ENCODE measurements at regions not wholly inside any gene's neighbourhood (a gene's known extent, or its start where the extent isn't known, plus 50 kb on each side); places are given as distances from the start of the nearest gene placed in this dataset.

DNA sequence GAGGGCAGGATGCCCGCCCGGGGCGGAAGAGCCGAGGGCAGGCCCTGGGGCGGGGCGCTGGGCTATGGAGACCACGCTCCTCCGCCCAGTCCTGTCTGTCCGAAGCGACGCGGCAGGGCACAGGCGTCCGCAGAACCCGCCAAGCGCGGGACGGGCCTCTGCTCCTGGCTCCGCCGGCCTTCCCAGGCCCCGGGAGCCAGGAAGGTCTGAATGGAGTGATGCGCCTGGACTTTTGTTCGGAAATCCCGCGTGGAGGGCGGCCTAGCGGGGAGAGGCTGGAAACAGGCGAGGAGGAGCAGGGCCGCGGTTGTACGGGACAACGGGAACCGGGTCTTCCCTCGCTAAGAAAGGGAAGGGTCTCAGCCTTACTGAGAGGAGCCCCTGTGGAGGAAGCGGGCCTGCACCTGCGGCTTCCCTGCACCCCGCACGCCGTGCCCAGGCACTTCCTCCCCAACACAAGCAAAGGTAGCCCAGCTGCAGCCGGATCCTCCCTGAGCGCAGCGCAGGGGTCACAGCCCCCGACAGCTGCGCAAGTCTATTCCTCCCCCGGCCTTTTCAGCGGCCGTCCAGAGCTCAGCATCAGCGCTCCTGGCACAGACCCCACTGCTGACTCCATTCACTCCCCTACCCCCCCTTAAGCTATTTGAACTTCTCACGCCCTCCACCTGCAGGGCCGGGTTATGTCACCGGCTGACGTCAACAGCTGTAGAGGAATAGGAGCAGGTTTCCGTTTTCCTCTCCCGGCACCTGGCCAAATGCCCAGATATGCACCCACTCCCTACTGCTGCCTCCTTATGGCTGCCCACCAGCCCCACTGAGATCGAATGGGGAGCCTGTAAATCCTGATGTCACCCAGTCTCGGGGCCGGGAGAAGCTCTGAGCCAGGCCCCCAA lies 143.2 kb upstream of the RET start:
- FAIRE-seq: no peak

DNA sequence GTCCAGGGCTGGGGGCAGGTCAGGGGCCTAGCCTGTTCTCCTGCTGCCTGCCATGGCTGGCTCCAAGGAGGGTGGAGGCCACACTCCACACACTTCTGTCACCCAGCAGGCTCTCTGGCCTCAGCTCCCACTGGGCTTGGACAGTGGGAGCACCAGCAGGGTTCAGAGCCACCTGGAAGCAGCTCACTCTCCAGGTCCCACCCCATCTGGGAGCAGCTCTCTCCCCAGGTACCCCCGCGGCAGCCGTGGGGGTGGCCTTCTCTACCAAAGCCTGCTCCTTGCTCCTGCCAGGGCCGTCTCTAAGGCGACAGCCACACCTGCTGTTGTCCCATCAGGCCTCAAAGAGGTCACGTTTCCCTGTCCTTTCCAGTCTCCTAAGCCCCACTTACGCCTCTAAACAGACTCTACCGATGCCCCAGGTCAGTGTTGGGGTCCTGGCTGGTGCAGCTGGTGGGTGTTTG lies 142.5 kb upstream of the RET start:
- no peak for FAIRE-seq

DNA sequence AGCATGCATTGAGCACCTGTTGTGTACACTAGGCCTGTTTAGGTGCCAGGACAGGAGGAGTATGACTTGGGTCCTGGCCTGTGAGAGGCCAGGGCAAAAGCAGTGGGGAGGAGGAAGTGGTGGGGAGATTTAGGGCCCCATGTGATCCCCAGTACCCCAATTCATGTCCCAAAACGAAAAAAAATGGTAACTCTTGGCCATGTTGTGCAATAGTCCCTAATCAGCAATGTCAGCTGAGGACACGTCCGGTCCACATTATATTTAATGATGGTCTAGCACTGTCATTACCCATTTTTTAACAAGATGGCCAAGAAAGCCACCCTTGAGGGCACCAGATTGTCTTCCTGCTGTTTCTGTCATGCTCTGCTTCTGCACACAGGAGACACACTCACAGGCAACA lies 142.0 kb upstream of the RET start:
- no peak for FAIRE-seq

DNA sequence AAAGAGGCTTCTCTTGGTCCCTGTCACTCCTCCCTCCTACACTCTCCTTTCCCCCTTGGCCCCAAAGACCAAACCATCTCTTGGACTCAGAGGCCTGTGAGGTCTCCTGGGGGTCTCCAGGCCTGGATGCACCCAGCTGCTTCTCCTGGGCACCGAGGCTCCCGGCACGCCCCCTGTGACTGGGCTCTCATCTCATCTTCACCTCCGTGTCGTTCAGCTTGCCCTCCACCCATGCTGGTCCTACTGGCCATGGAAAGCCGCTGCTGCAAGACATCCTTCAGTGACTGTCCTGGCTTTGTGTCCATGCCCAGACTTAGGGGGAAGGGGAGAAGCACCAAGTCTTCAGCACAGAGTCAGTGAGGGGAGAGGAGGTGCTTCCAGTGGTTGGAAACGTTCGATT lies 141.4 kb upstream of the RET start:
- FAIRE-seq: no peak

DNA sequence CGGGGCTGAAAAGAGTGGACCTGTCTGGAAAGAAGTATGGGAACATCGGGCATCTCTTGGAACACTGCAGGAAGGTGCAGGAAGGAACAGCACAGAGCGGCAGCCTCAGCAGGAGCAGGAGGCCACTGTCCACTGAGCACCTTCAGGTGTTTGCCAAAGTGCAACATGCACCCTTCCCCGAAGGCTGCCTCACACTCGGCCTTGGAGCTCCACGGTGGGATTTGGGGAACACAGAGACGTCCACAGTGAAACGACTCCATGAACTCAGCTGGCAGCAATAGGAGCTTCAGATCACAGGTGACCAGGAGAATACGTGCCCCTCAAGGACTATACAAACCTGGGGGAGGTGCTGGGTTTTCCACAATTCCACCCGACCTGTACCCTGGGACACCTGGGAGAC lies 140.3 kb upstream of the RET start:
- FAIRE-seq: no peak

- no peak for FAIRE-seq
Measured at GRCh38 chr10:42937048-42937447, 139.8 kb upstream of the RET start.

DNA sequence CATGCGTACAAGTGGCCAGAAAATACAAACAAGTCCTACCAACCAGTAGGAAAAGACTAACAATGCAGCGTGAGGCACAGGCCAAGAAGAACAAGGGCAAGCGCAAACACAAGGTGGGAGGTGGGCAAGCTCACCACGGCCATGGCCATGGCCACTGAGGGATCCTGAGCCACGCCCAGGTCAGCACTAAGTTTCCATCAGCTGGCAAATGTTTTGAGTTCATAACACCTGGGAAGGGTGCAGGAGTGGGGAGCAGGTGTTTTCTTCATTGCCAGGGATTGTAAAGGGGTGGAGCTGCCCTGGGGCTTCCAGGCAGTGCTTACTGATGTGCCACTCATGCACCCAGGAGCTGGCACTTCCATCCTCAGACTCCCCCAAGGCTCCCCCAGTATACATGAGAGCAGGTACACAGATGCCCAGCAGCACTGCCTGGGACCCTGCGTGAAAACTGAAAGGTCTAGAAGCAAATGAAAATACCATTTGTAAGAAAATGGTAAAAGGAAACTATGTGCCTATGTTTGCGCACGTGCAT lies 139.2 kb upstream of the RET start:
- no peak for FAIRE-seq

DNA sequence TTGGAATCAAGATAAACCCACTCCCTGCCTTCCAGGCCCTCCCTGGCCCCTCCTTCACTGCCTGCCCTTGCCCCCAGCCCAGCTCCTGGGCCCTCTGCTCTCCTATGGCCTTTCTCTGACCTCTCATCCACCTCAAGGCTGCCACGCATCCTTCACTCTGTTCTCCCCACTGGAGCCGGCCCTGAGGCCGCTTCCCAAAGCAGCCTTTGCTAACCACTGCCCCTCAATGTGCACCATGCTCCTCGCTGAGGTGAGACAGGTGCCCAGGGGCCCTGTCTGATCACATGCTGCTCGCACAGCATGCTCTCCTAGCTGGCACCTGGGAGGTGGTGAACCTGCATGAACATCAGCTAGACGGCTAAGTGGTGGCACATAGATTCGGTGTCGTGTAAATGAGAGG lies 138.5 kb upstream of the RET start:
- FAIRE-seq: no peak

- FAIRE-seq: no peak
Measured at GRCh38 chr10:42939237-42939636, 137.6 kb upstream of the RET start.

GRCh38 chr10:42939685-42940366 lies 137.0 kb upstream of the RET start:
- no peak for FAIRE-seq

- FAIRE-seq: no peak
Measured at GRCh38 chr10:42940487-42941294, 136.2 kb upstream of the RET start.

GRCh38 chr10:42941295-42941644 lies 135.6 kb upstream of the RET start:
- no peak for FAIRE-seq

DNA sequence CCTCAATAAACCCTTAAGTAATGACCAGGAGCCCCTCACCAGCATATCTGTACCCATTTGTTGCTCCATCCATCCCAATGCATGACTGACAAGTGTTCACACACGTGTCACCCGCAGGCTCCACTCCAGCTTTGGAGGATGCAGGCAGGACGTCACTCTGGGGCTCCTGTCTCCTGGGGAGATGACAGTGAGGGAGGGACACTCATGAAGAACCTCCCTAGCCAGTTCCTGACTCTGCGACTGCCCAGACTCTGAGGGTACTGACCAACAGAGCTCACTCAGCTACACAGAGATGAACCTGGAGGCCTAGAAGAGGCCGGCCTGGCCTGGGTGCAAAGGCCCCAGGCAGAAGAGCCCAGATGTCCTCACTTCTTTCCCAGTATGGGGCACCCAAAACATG lies 135.1 kb upstream of the RET start:
- no peak for FAIRE-seq

DNA sequence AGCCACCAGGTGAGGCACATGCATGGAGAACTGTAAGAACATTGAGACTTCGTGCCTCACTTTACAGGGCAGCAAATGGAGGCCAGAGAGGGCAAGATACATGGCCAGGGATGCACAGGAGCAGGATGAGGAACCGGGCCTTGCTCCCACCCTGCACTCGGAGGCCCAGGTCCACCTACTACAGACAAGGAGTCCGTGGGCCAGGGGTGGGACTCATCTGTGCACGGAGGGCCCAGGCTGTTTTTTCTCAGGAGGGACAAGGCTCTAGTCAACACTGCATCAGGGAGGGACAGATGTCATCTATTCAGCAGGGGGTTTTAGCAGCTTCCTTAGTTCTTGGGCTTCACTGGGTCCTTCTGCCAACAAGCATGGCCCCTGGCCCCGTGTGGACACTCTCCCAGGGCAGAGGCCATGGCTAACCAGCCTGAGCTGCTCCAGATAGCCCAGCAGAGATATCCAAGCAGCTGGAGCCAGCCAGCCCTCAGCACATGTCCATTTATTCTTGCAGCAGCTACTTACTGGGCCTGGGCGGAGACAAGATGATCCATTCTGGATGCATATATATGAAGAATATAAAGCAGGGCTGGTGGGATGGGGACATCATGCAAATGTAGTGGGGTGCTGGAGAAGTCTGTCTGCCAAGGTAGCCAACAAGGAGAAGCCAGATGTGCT lies 134.5 kb upstream of the RET start:
- no peak for FAIRE-seq

DNA sequence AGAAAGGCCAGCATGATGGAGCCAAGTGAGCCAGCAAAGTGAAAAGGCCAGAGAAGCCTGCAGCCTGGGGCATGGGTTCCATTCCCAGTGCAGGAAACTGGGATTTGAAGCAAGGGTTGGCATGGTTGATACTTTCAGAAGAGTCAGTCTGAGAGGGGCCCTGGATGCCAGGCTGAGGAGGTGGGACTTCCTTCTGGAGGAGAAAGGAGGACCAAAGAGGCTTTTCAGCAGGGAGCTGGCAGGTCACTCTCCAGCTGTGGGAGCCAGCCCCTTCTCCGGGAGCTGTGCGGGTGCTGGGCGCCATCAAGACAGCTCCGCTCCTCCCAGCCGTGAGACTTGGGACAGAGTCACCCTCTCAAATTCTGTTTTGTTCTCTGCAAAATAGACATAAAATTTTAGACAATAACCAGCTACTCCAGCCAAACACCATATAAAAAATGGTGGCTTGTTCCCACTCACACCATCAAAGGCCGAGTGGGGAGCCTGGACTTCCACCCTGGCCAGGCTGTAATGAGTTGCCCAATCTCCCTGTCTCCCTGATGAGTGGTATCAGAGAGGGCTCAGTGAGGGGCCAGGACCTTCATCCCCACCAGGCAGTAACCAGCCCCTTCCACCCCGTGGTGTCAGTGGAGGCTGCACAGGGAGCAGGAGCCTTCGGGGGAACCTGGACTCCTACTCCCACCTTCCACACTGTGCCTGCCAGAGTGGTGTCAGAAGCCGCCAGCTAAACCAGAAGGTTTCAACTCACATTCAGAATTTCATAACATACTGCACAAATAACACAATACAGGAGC lies 133.6 kb upstream of the RET start:
- FAIRE-seq: no peak

DNA sequence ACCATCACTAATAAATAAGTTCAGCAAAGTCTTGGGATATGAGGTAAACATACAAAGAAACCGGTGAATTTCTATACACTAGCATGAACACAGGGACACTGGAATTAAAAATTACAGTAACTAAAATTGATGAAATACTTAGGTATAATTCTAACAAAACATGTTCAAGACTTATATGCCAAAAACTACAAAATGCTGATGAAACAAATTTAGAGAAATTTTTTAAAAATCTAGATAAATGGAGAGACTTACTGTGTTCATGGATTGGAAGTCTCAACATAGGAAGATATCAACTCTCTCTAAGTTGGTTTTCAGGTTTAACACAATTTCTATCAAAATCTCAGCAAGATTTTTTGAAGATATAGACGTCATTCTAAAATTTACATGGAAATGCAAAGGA lies 128.8 kb upstream of the RET start:
- no peak for FAIRE-seq

GRCh38 chr10:42949287-42949686 lies 127.6 kb upstream of the RET start:
- FAIRE-seq: no peak

DNA sequence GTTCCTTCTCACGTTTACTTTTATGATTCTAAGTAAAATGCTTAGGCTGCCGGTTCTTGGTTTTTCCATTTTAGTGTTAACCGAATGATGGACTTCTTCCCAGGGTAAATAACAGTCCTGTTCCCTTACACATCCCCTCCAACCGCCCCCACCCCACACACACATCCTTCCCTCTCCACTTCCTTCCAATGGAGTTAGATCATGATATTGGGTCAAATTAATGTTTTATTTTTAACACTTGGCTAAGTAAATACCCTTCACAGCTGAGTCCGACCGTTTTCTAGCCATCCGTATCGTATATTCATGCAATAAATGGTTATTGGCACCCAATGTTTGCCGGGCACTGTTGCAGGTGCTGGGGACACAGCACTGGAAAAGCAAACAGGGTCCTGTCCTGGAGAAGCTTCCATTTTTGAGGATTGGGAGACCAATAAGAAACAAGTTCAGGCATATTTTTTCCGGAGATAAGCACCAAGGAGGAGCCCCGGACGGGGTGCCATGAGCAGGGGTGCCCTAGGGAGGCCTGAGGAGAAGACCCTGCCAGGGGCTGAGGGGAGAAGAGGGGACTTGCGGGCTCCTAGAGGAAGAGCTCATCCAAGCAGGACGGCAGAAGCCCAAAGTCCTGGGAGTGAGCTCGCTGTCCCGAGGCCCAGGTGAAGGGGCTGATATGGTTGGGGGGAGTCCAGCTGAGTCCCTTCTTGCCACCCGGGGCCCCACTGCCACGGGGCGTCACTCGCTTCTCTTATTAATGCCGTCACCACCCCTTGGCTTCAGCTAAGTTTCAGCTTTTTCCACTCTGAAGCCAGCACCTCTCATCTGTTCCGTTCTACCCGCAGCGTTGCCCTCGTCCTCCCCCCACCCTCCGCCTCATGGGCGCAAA lies 126.0 kb upstream of the RET start:
- FAIRE-seq: no peak

DNA sequence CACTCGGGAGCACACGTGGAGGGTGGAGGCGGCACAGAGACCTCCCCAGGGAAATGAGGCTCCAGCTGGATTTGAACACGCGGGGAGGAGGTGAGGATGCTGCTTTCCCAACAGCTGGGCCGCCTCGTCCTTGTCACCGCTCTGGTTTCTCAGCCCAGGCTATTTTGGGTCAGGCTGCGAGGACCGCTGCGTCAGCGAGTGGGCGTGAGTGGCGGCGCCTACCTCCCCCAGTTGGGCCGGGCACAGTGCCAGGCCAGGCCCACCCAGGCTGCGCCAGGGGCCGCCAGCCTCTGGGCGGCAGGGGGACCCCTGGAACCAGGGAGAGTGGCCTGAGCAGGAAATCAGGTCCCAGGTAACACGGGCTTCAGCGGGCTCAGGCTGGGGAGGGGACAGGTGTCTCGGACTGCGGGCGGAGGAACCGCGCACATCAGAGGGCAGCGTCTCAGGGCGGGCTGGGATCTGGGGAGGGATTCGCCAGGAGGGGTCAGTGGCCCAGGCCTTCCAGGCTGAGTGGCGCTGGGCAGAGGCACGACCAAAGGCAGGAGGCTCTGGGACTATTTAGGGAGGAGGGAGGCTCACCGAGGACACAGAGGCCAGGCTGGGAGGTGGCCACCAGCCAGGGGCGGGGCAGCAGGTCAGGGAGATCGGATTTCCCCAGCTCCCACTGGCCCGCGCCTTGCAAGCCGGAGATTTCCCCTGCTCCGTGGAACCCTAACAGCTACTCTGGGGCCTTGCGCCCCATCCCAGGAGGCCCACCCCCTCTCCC lies 125.2 kb upstream of the RET start:
- no peak for FAIRE-seq

DNA sequence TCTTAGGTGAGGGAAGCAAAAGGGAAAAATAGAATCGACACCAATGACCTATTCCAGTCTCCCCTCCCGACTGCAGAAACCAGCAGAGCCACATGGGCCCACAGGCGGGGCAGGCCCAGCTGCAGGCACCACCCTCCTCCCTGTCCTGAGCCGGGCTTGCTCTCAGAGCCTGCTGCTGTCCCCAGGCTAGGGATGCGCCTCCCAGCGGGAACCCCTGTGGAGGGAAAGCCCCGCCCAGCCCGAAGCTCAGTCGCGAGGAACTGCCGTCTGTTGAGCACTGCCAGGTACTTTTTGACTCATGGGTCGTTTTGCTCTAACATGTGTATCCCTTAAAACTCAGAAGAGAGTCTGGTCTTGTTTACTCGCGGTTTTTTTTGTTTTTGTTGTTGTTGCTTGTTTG lies 124.5 kb upstream of the RET start:
- FAIRE-seq: no peak
